Neuronal stem cell (in vitro differentiated cells): ENCODE measurements at regions not wholly inside any gene's neighbourhood (a gene's known extent, or its start where the extent isn't known, plus 50 kb on each side); places are given as distances from the start of the nearest gene placed in this dataset.

Experiments used
- DNase-seq: peaks from one replicate; pipeline ENCODE4 v3.0.0-alpha.2; 2013; ENCODE audit warnings: low spot score
- H2AFZ ChIP-seq: one replicate; pipeline ENCODE4 v1.6.1; 2013; ENCODE audit warnings: mild to moderate bottlenecking, low read length, inconsistent platforms
- H2AK5ac ChIP-seq: 2 replicates; pipeline ENCODE4 v1.6.1; 2013; ENCODE audit warnings: low read depth, mild to moderate bottlenecking, inconsistent platforms, low read length, moderate library complexity, mixed read lengths
- H2BK120ac ChIP-seq: 2 replicates; pipeline ENCODE4 v1.6.1; 2013; ENCODE audit warnings: low read depth, mild to moderate bottlenecking, inconsistent platforms, low read length, moderate library complexity, mixed read lengths
- H2BK12ac ChIP-seq: one replicate; pipeline ENCODE4 v1.6.1; 2013; ENCODE audit warnings: low read length, inconsistent platforms
- H2BK15ac ChIP-seq: 2 replicates; pipeline ENCODE4 v1.6.1; 2013; ENCODE audit warnings: mild to moderate bottlenecking, low read length, inconsistent platforms, mixed read lengths
- H2BK5ac ChIP-seq: one replicate; pipeline ENCODE4 v1.6.1; 2013; ENCODE audit warnings: inconsistent platforms, mild to moderate bottlenecking, low read length, moderate library complexity
- H3K14ac ChIP-seq: one replicate; pipeline ENCODE4 v1.6.1; 2013; ENCODE audit warnings: low read length, inconsistent platforms
- H3K18ac ChIP-seq: 2 replicates; pipeline ENCODE4 v1.6.1; 2013; ENCODE audit warnings: low read length, inconsistent platforms
- H3K23ac ChIP-seq: 2 replicates; pipeline ENCODE4 v1.6.1; 2013; ENCODE audit warnings: low read depth, mild to moderate bottlenecking, mixed read lengths, low read length, inconsistent platforms; ENCODE audit not compliant: poor library complexity
- H3K27ac ChIP-seq: replicated peaks from 3 replicates; pipeline ENCODE4 v1.5.1; 2013; ENCODE audit warnings: low read length, inconsistent platforms
- H3K27me3 ChIP-seq, 3 experiments: 2 replicates each; pipeline ENCODE4 v1.6.1; 2013; ENCODE audit warnings: low read length in 3 of 3, mild to moderate bottlenecking in 2 of 3, inconsistent platforms in 1 of 3, low read depth in 1 of 3, mixed read lengths in 1 of 3, moderate library complexity in 1 of 3; ENCODE audit not compliant: control insufficient read depth in 3 of 3, insufficient read depth in 3 of 3
- H3K36me3 ChIP-seq, 2 donors: replicated peaks in 1 of 2; 2 replicates each; pipeline ENCODE4 v1.6.1; 2013; ENCODE audit warnings: low read length in 2 of 2; ENCODE audit not compliant: control insufficient read depth in 2 of 2, insufficient read depth in 2 of 2
- H3K4ac ChIP-seq: 2 replicates; pipeline ENCODE4 v1.6.1; 2013; ENCODE audit warnings: inconsistent platforms, mild to moderate bottlenecking, low read length, moderate library complexity
- H3K4me1 ChIP-seq, 2 donors: 1 replicate in 1 of 2; 2 replicates in 1 of 2; pipeline ENCODE4 v1.6.1; 2013; ENCODE audit warnings: low read length in 2 of 2, low read depth in 1 of 2; ENCODE audit not compliant: control insufficient read depth in 2 of 2, insufficient read depth in 1 of 2
- H3K4me2 ChIP-seq: one replicate; pipeline ENCODE4 v1.6.1; 2013; ENCODE audit warnings: mild to moderate bottlenecking, low read length, inconsistent platforms; ENCODE audit not compliant: insufficient read depth, poor library complexity, severe bottlenecking
- H3K4me3 ChIP-seq, 2 donors: 2 replicates each; pipeline ENCODE4 v1.5.1; 2013; ENCODE audit warnings: low read length in 2 of 2, mild to moderate bottlenecking in 2 of 2, inconsistent platforms in 1 of 2, moderate library complexity in 1 of 2
- H3K79me1 ChIP-seq: one replicate; pipeline ENCODE4 v1.6.1; 2013; ENCODE audit warnings: low read depth, mild to moderate bottlenecking, inconsistent platforms, low read length, moderate library complexity
- H3K9ac ChIP-seq: one replicate; pipeline ENCODE4 v1.6.1; 2013; ENCODE audit warnings: mild to moderate bottlenecking, low read depth, low read length, inconsistent platforms; ENCODE audit not compliant: poor library complexity
- H3K9me3 ChIP-seq, 2 donors: replicated peaks in 1 of 2; 2 replicates each; pipeline versions ENCODE3 to v1.6.1; 2013; ENCODE audit warnings: low read length in 2 of 2, mild to moderate bottlenecking in 2 of 2, inconsistent platforms in 1 of 2, low read depth in 1 of 2, mixed read lengths in 1 of 2, moderate library complexity in 1 of 2; ENCODE audit not compliant: control insufficient read depth in 2 of 2, insufficient read depth in 1 of 2
- H4K8ac ChIP-seq: one replicate; pipeline ENCODE4 v1.6.1; 2013; ENCODE audit warnings: low read depth, mild to moderate bottlenecking, inconsistent platforms, low read length, moderate library complexity
- H4K91ac ChIP-seq: one replicate; pipeline ENCODE4 v1.6.1; 2013; ENCODE audit warnings: low read length, low read depth, mild to moderate bottlenecking, inconsistent platforms; ENCODE audit not compliant: poor library complexity
- WGBS, 2 donors: extraction: QIAGEN DNeasy Blood & Tissue Kit; methylation state at CpG; one replicate each; pipeline ENCODE4 v1.1.7; 2013; ENCODE audit warnings: missing lambda C conversion rate in 2 of 2, mixed read lengths in 1 of 2; ENCODE audit not compliant: insufficient read length in 2 of 2, insufficient replicate concordance in 1 of 2; ENCODE audit errors: extremely low coverage in 2 of 2; 5-methylcytosine and 5-hydroxymethylcytosine counted together

GRCh38 chr2:58347810-58348209 is 106.7 kb upstream of the FANCL start:
- no peak overlapping the region for H3K18ac ChIP-seq
- H2BK5ac ChIP-seq, result no peak overlapping the region
- H2BK120ac ChIP-seq, result no peak overlapping the region
- H4K8ac ChIP-seq, result no peak overlapping the region
- DNase-seq, result no peak
- H2BK12ac ChIP-seq, result no peak overlapping the region
- no peaks in the 10 kb centered on the region for H3K27me3 ChIP-seq
- no peaks in the 10 kb centered on the region for H3K4me1 ChIP-seq
- no CpG with 5 or more reads among the region's 1 CpG for WGBS, 2 donors
- H3K79me1 ChIP-seq, result no peaks in the 10 kb centered on the region
- H3K9ac ChIP-seq, result no peak overlapping the region
- no peak overlapping the region for H3K4me3 ChIP-seq
- H4K91ac ChIP-seq, result no peak overlapping the region
- H3K4ac ChIP-seq, result no peak overlapping the region
- H3K27ac ChIP-seq, result no peak overlapping the region
- no peak overlapping the region for H2AFZ ChIP-seq
- H3K9me3 ChIP-seq, result no peaks in the 10 kb centered on the region
- no peak overlapping the region for H2AK5ac ChIP-seq
- no peak overlapping the region for H2BK15ac ChIP-seq
- H3K23ac ChIP-seq, result no peak overlapping the region
- no peak overlapping the region for H3K14ac ChIP-seq
- no peak overlapping the region for H3K4me2 ChIP-seq
- no peaks in the 10 kb centered on the region for H3K36me3 ChIP-seq

- Histone ChIP-seq H3K9me3 (peaks cover 0 to 7% of the 10 kb centered on the region in 2 donors), H2BK5ac (no peak overlapping the region), H3K79me1 (no peaks in the 10 kb centered on the region), H3K36me3 (no peaks in the 10 kb centered on the region), H2AK5ac (no peak overlapping the region), H3K27me3 (no peaks in the 10 kb centered on the region), H3K4me1 (no peaks in the 10 kb centered on the region), H3K9ac (no peak overlapping the region), H3K4ac (no peak overlapping the region), H3K23ac (no peak overlapping the region), H4K8ac (no peak overlapping the region), H2BK12ac (no peak overlapping the region), H4K91ac (no peak overlapping the region), H3K18ac (no peak overlapping the region), H3K4me2 (no peak overlapping the region), H3K14ac (no peak overlapping the region), H3K27ac (no peak overlapping the region), H2BK120ac (no peak overlapping the region), H3K4me3 (peak overlapping the region in 1 of 2 donors; percentile 60), H2BK15ac (no peak overlapping the region), H2AFZ (no peak overlapping the region)
- no peak for DNase-seq
- WGBS, 2 donors, result no CpG with 5 or more reads among the region's 2 CpGs
Observed at GRCh38 chr2:58341047-58341446, 99.9 kb upstream of the FANCL start.

- Histone ChIP-seq H2BK15ac (no peak overlapping the region), H2BK120ac (no peak overlapping the region), H3K4me1 (no peaks in the 10 kb centered on the region), H3K27ac (no peak overlapping the region), H3K4me3 (no peak overlapping the region), H3K4ac (no peak overlapping the region), H3K9ac (no peak overlapping the region), H3K4me2 (no peak overlapping the region), H3K36me3 (no peaks in the 10 kb centered on the region), H4K8ac (no peak overlapping the region), H2BK5ac (no peak overlapping the region), H3K14ac (no peak overlapping the region), H3K27me3 (no peaks in the 10 kb centered on the region), H3K9me3 (peaks cover 0 to 7% of the 10 kb centered on the region in 2 donors), H2AFZ (no peak overlapping the region), H3K23ac (no peak overlapping the region), H4K91ac (no peak overlapping the region), H3K18ac (no peak overlapping the region), H3K79me1 (no peaks in the 10 kb centered on the region), H2BK12ac (no peak overlapping the region), H2AK5ac (no peak overlapping the region)
- DNase-seq, result no peak
Observed at GRCh38 chr2:58339548-58340243, 98.6 kb upstream of the FANCL start.

GRCh38 chr2:58336416-58336815 is 95.3 kb upstream of the FANCL start:
- Histone ChIP-seq H3K14ac (no peak overlapping the region), H3K4ac (no peak overlapping the region), H2AK5ac (no peak overlapping the region), H3K4me1 (no peaks in the 10 kb centered on the region), H3K18ac (no peak overlapping the region), H3K23ac (no peak overlapping the region), H3K9ac (no peak overlapping the region), H2BK5ac (no peak overlapping the region), H2AFZ (no peak overlapping the region), H3K4me3 (no peak overlapping the region), H2BK12ac (no peak overlapping the region), H3K4me2 (no peak overlapping the region), H2BK120ac (no peak overlapping the region), H3K27ac (no peak overlapping the region), H4K91ac (no peak overlapping the region), H3K79me1 (no peaks in the 10 kb centered on the region), H3K9me3 (peaks cover 0 to 5% of the 10 kb centered on the region in 2 donors), H3K27me3 (no peaks in the 10 kb centered on the region), H3K36me3 (no peaks in the 10 kb centered on the region), H2BK15ac (no peak overlapping the region), H4K8ac (no peak overlapping the region)
- DNase-seq, result no peak
- no CpG with 5 or more reads among the region's 4 CpGs for WGBS, 2 donors
